HUES6 (cell line): ENCODE measurements at regions not wholly inside any gene's neighbourhood (a gene's known extent, or its start where the extent isn't known, plus 50 kb on each side); places are given as distances from the start of the nearest gene placed in this dataset.

Source experiments
- H3K27ac ChIP-seq: 2 replicates; pipeline ENCODE4 v1.7.0; 2013; ENCODE audit warnings: low read depth, mild to moderate bottlenecking, low read length, inconsistent platforms
- H3K27me3 ChIP-seq: 2 replicates; pipeline ENCODE4 v1.6.1; 2013; ENCODE audit warnings: low read length; ENCODE audit not compliant: control insufficient read depth, insufficient read depth
- H3K36me3 ChIP-seq: 2 replicates; pipeline ENCODE4 v1.6.1; 2013; ENCODE audit warnings: low read length; ENCODE audit not compliant: control insufficient read depth, insufficient read depth
- H3K4me1 ChIP-seq: 2 replicates; pipeline ENCODE4 v1.6.1; 2013; ENCODE audit warnings: low read length; ENCODE audit not compliant: control insufficient read depth, insufficient read depth
- H3K4me3 ChIP-seq: 2 replicates; pipeline ENCODE4 v1.5.1; 2013; ENCODE audit warnings: low read depth, low read length
- H3K9ac ChIP-seq: one replicate; pipeline ENCODE4 v1.6.1; 2013; ENCODE audit warnings: mild to moderate bottlenecking, low read length
- H3K9me3 ChIP-seq: 2 replicates; pipeline ENCODE4 v1.6.1; 2013; ENCODE audit warnings: low read depth, low read length; ENCODE audit not compliant: control insufficient read depth, insufficient read depth

DNA sequence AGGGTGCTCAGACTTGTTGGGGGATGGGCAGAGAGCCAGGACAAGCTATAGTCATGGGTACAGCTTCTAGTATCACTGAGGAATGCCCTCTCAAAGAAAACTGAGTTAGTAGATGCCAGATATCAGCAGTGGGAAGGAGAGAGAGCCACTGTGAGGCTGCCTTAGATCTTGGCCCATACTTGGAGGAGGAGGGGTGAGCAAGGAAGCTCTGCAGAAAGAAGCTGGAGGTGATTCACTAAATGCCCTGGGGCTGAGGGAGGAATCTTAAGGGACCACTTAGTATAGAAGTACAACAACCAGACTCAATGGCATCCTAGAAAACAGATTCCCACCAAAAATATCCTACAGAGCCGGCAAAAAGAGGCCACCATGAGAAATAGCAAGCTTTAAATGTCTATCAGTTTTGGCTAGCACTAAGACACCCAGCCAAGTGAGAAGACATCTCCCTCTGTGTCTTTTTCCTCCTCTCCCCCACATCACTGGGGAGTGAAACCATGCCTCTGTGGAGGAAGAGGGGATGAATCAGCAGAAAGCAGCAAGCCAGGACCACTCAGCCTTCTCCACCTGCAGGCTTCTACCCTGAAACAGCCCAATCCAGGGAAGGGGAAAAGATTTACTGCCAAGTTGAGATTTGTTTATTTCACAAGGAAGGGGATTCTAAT is 282.5 kb upstream of the STT3B start:
- Histone ChIP-seq H3K4me3 (no peak overlapping the region), H3K27me3 (no peaks in the 10 kb centered on the region), H3K27ac (no peak overlapping the region), H3K9ac (no peak overlapping the region), H3K4me1 (peaks cover 11% of the 10 kb centered on the region; the same call in 1 of the 2 replicates), H3K36me3 (no peaks in the 10 kb centered on the region), H3K9me3 (no peaks in the 10 kb centered on the region)

GRCh38 chr3:31251083-31251482 is 281.6 kb upstream of the STT3B start:
- H3K9me3 ChIP-seq, result no peaks in the 10 kb centered on the region
- no peak overlapping the region for H3K9ac ChIP-seq
- H3K36me3 ChIP-seq, result no peaks in the 10 kb centered on the region
- no peak overlapping the region for H3K4me3 ChIP-seq
- peaks cover 11% of the 10 kb centered on the region; the same call in 1 of the 2 replicates for H3K4me1 ChIP-seq
- H3K27ac ChIP-seq, result no peak overlapping the region
- H3K27me3 ChIP-seq, result no peaks in the 10 kb centered on the region

- no peak overlapping the region for H3K9ac ChIP-seq
- no peak overlapping the region for H3K27ac ChIP-seq
- no peak overlapping the region for H3K4me3 ChIP-seq
- H3K36me3 ChIP-seq, result no peaks in the 10 kb centered on the region
- H3K9me3 ChIP-seq, result no peaks in the 10 kb centered on the region
- no peaks in the 10 kb centered on the region for H3K27me3 ChIP-seq
- peaks cover 6% of the 10 kb centered on the region; the same call in 1 of the 2 replicates for H3K4me1 ChIP-seq
These were observed 280.2 kb upstream of the STT3B start for GRCh38 chr3:31252216-31253185.

DNA sequence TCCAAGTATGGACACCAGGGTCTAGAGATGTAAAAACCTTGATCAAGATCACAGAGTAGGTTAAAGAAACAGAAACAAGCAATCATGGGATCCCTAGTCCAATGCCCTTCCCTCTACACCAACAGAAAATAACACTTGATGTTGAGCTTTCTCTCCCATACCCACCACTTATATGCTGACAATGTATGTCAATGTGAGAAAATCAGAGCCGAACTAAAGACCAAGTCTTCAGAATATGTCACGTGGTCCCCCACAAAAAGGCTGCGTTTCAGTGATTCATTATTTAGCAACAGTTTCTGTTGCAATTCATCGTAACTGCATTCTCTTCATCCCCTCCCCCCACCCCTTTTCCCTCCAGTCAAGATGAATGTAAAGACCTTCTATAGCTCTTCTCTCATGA is 278.9 kb upstream of the STT3B start:
- Histone ChIP-seq H3K27me3 (no peaks in the 10 kb centered on the region), H3K9me3 (no peaks in the 10 kb centered on the region), H3K4me1 (no peaks in the 10 kb centered on the region; the same call in 1 of the 2 replicates), H3K9ac (no peak overlapping the region), H3K4me3 (no peak overlapping the region), H3K36me3 (no peaks in the 10 kb centered on the region), H3K27ac (no peak overlapping the region)

GRCh38 chr3:31254483-31254882 is 278.2 kb upstream of the STT3B start:
- Histone ChIP-seq H3K36me3 (no peaks in the 10 kb centered on the region), H3K4me1 (no peaks in the 10 kb centered on the region; the same call in 1 of the 2 replicates), H3K27me3 (no peaks in the 10 kb centered on the region), H3K4me3 (no peak overlapping the region), H3K27ac (no peak overlapping the region), H3K9ac (no peak overlapping the region), H3K9me3 (peaks cover 4% of the 10 kb centered on the region)

DNA sequence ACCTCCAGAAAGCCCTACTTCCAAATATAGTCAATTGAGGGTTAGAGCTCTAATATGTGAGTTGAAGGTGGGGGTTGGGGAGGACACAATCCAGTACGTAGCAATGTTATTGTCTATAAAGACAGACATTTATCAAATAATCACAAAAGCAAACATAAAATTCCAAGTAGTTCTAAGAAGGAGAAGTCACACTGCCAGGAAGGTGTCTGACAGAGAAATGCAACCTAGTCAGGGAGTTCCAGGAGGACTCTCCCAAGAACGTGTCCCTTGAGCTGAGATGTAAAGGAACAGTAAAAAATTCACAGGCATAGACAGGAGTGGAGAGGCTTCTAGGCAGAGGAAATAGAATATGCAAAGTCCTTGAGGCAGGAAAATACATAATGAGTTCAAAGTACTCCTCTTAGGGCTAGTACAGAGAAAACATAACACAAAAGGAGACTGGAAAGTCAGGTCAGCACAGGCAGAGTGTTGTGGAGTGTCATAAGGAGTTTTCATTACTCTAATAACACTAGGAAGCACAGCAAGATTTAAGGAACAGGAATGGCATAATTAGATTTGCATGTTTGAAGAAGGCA is 277.6 kb upstream of the STT3B start:
- no peaks in the 10 kb centered on the region for H3K36me3 ChIP-seq
- H3K9me3 ChIP-seq, result peaks cover 7% of the 10 kb centered on the region
- no peak overlapping the region for H3K27ac ChIP-seq
- no peak overlapping the region for H3K9ac ChIP-seq
- H3K4me1 ChIP-seq, result no peaks in the 10 kb centered on the region; the same call in 1 of the 2 replicates
- H3K4me3 ChIP-seq, result no peak overlapping the region
- no peaks in the 10 kb centered on the region for H3K27me3 ChIP-seq

DNA sequence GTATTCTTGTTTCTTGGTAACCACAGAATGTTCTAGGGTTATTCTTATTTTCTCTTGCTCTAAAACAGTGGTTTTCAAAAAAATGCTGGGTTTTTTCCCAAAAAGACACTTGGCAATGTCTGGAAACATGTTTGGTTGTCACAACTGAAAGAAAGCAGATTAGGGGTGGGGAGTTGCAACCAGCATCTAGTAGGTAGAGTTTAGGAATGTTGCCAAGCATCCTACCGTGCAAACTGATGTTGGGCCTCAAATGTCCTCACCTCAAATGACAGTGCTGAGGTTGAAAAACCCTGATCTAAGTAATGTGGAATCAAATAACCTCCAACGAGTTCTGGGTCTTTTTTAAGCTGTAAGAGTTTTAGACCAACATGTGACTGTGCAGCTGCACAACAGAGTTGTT is 270.5 kb upstream of the STT3B start:
- no peak overlapping the region for H3K27ac ChIP-seq
- H3K9me3 ChIP-seq, result peaks cover 7% of the 10 kb centered on the region
- H3K4me1 ChIP-seq, result no peaks in the 10 kb centered on the region
- H3K36me3 ChIP-seq, result no peaks in the 10 kb centered on the region
- no peaks in the 10 kb centered on the region for H3K27me3 ChIP-seq
- H3K4me3 ChIP-seq, result no peak overlapping the region
- H3K9ac ChIP-seq, result no peak overlapping the region

DNA sequence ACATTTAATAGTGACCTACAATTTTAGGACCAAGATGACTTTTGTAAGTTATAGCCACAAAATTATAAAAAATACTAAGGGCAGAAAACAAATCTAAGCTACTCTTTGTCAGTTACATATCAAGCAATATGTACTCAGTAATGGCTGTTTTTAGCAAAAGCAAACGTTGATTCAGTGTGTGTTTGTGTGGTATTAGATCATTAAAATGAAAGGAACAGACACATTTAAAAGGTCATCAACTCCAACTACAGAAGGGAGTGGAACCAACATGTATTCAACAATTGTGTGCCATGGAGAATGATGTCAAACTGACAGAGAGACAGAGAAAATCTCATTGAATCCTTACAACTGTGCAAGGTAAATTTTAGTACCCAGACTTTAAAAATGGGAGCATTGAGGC is 268.8 kb upstream of the STT3B start:
- Histone ChIP-seq H3K27ac (no peak overlapping the region), H3K27me3 (no peaks in the 10 kb centered on the region), H3K4me1 (no peaks in the 10 kb centered on the region), H3K4me3 (no peak overlapping the region), H3K9me3 (peaks cover 7% of the 10 kb centered on the region), H3K9ac (no peak overlapping the region), H3K36me3 (no peaks in the 10 kb centered on the region)

GRCh38 chr3:31265646-31266428 is 266.9 kb upstream of the STT3B start:
- H3K27ac ChIP-seq, result no peak overlapping the region
- H3K9me3 ChIP-seq, result no peaks in the 10 kb centered on the region
- no peak overlapping the region for H3K4me3 ChIP-seq
- H3K9ac ChIP-seq, result no peak overlapping the region
- H3K4me1 ChIP-seq, result no peaks in the 10 kb centered on the region
- no peaks in the 10 kb centered on the region for H3K36me3 ChIP-seq
- H3K27me3 ChIP-seq, result no peaks in the 10 kb centered on the region

DNA sequence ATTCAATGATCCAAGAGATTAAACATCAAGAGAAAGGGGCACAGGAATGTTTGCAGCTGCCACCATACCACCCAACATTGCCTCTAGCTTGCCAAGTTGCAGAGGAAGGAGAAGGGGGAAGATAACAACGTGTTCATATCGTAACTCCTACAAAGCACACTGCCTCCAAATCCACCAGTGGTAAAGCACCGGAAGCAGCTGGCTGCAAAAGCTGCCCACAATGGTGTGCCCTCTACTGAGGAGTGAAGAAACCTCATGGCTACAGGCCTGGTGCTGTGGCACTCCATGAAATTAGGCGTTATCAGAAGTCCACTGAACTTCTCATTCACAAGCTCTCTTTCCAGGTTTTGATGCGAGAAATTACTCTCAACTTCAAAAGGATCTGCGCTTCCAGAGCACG is 263.9 kb upstream of the STT3B start:
- Histone ChIP-seq H3K4me1 (no peaks in the 10 kb centered on the region), H3K27me3 (no peaks in the 10 kb centered on the region), H3K9ac (no peak overlapping the region), H3K4me3 (no peak overlapping the region), H3K9me3 (no peaks in the 10 kb centered on the region), H3K27ac (no peak overlapping the region), H3K36me3 (no peaks in the 10 kb centered on the region)
